Mesendoderm (in vitro differentiated cells): ENCODE measurements at regions not wholly inside any gene's neighbourhood (a gene's known extent, or its start where the extent isn't known, plus 50 kb on each side); places are given as distances from the start of the nearest gene placed in this dataset.

Experiments used
- DNase-seq: peaks from one replicate; pipeline ENCODE4 v3.0.0; 2013
- H2AK5ac ChIP-seq: 2 replicates; pipeline ENCODE4 v1.6.1; 2013; ENCODE audit warnings: low read length, inconsistent platforms
- H2BK120ac ChIP-seq: 2 replicates; pipeline ENCODE4 v1.6.1; 2013; ENCODE audit warnings: low read depth, mild to moderate bottlenecking, low read length, moderate library complexity, mixed read lengths
- H2BK15ac ChIP-seq: replicated peaks from 2 replicates; pipeline ENCODE4 v1.6.1; 2013; ENCODE audit warnings: low read depth, mild to moderate bottlenecking, moderate library complexity
- H2BK5ac ChIP-seq: 2 replicates; pipeline ENCODE4 v1.6.1; 2013; ENCODE audit warnings: low read length, inconsistent platforms
- H3K18ac ChIP-seq: 2 replicates; pipeline ENCODE4 v1.6.1; 2013; ENCODE audit warnings: mild to moderate bottlenecking, low read length, mixed read lengths
- H3K23ac ChIP-seq: one replicate; pipeline ENCODE4 v1.6.1; 2013; ENCODE audit warnings: low read length
- H3K27ac ChIP-seq: 2 replicates; pipeline ENCODE4 v1.5.1; 2013; ENCODE audit warnings: low read depth, mild to moderate bottlenecking, inconsistent platforms, low read length, moderate library complexity
- H3K27me3 ChIP-seq: 2 replicates; pipeline ENCODE4 v1.6.1; 2013; ENCODE audit warnings: low read length, control low read depth, mild to moderate bottlenecking, inconsistent platforms; ENCODE audit not compliant: insufficient read depth, poor library complexity
- H3K36me3 ChIP-seq: 2 replicates; pipeline ENCODE4 v1.6.1; 2013; ENCODE audit warnings: low read length, inconsistent platforms; ENCODE audit not compliant: control insufficient read depth, insufficient read depth
- H3K4ac ChIP-seq: one replicate; pipeline ENCODE4 v1.6.1; 2013; ENCODE audit warnings: low read depth, mild to moderate bottlenecking, low read length, moderate library complexity
- H3K4me1 ChIP-seq: 2 replicates; pipeline ENCODE4 v1.6.1; 2013; ENCODE audit warnings: low read depth, low read length, inconsistent platforms; ENCODE audit not compliant: control insufficient read depth
- H3K4me2 ChIP-seq: 2 replicates; pipeline ENCODE4 v1.6.1; 2013; ENCODE audit warnings: low read length
- H3K4me3 ChIP-seq: 2 replicates; pipeline ENCODE4 v1.5.1; 2013; ENCODE audit warnings: mild to moderate bottlenecking, low read length
- H3K56ac ChIP-seq: one replicate; pipeline ENCODE4 v1.6.1; 2013; ENCODE audit warnings: low read length
- H3K79me1 ChIP-seq: 2 replicates; pipeline ENCODE4 v1.6.1; 2013; ENCODE audit warnings: low read length, inconsistent platforms
- H3K79me2 ChIP-seq: 2 replicates; pipeline ENCODE4 v1.6.1; 2013; ENCODE audit warnings: mild to moderate bottlenecking, low read length; ENCODE audit not compliant: control insufficient read depth, insufficient read depth
- H3K9ac ChIP-seq: 2 replicates; pipeline ENCODE4 v1.6.1; 2013; ENCODE audit warnings: low read length, inconsistent platforms
- H4K5ac ChIP-seq: one replicate; pipeline ENCODE4 v1.6.1; 2013; ENCODE audit warnings: low read length
- H4K8ac ChIP-seq: one replicate; pipeline ENCODE4 v1.6.1; 2013; ENCODE audit warnings: low read depth, mild to moderate bottlenecking, control low read depth, low read length, moderate library complexity
- WGBS: extraction: QIAGEN DNeasy Blood & Tissue Kit; methylation state at CpG from one replicate; pipeline ENCODE4 v1.1.7; 2013; ENCODE audit warnings: low lambda C conversion rate, missing lambda C conversion rate; ENCODE audit not compliant: insufficient coverage; ENCODE audit errors: extremely low coverage; 5-methylcytosine and 5-hydroxymethylcytosine counted together

GRCh38 chr10:129116371-129116770, 350.7 kb upstream of the MGMT start:
- H3K27ac ChIP-seq, result no peak overlapping the region
- no peaks in the 10 kb centered on the region for H3K79me1 ChIP-seq
- H3K79me2 ChIP-seq, result no peaks in the 10 kb centered on the region
- H2BK15ac ChIP-seq, result no peak overlapping the region
- H3K36me3 ChIP-seq, result no peaks in the 10 kb centered on the region
- H4K8ac ChIP-seq, result no peak overlapping the region
- no peak overlapping the region for H2AK5ac ChIP-seq
- no CpG with 5 or more reads among the region's 8 CpGs for WGBS
- H3K56ac ChIP-seq, result no peak overlapping the region
- H4K5ac ChIP-seq, result no peak overlapping the region
- H3K4ac ChIP-seq, result no peak overlapping the region
- no peak overlapping the region for H3K23ac ChIP-seq
- no peak overlapping the region for H3K4me2 ChIP-seq
- no peak for DNase-seq
- H3K18ac ChIP-seq, result no peak overlapping the region
- no peak overlapping the region for H2BK5ac ChIP-seq
- H3K4me3 ChIP-seq, result no peak overlapping the region
- no peak overlapping the region for H2BK120ac ChIP-seq
- no peaks in the 10 kb centered on the region for H3K27me3 ChIP-seq
- H3K4me1 ChIP-seq, result no peaks in the 10 kb centered on the region
- H3K9ac ChIP-seq, result no peak overlapping the region

GRCh38 chr10:129120441-129120840, 346.6 kb upstream of the MGMT start:
- no peak for DNase-seq
- no peak overlapping the region for H3K56ac ChIP-seq
- no peaks in the 10 kb centered on the region for H3K79me2 ChIP-seq
- H3K4me3 ChIP-seq, result no peak overlapping the region
- no peak overlapping the region for H4K8ac ChIP-seq
- WGBS, result no CpG with 5 or more reads among the region's 2 CpGs
- no peaks in the 10 kb centered on the region for H3K36me3 ChIP-seq
- no peak overlapping the region for H3K27ac ChIP-seq
- no peak overlapping the region for H4K5ac ChIP-seq
- no peak overlapping the region for H2AK5ac ChIP-seq
- no peak overlapping the region for H3K4ac ChIP-seq
- H3K79me1 ChIP-seq, result no peaks in the 10 kb centered on the region
- no peak overlapping the region for H3K9ac ChIP-seq
- H3K23ac ChIP-seq, result no peak overlapping the region
- no peak overlapping the region for H3K18ac ChIP-seq
- H3K27me3 ChIP-seq, result no peaks in the 10 kb centered on the region
- H2BK15ac ChIP-seq, result no peak overlapping the region
- no peak overlapping the region for H2BK120ac ChIP-seq
- H3K4me2 ChIP-seq, result no peak overlapping the region
- no peaks in the 10 kb centered on the region for H3K4me1 ChIP-seq
- H2BK5ac ChIP-seq, result no peak overlapping the region

- no peak overlapping the region for H4K8ac ChIP-seq
- no peaks in the 10 kb centered on the region for H3K27me3 ChIP-seq
- H3K4me3 ChIP-seq, result no peak overlapping the region
- no peak overlapping the region for H3K18ac ChIP-seq
- H2AK5ac ChIP-seq, result no peak overlapping the region
- H4K5ac ChIP-seq, result no peak overlapping the region
- no peak overlapping the region for H2BK120ac ChIP-seq
- H3K23ac ChIP-seq, result no peak overlapping the region
- no peak overlapping the region for H3K56ac ChIP-seq
- H2BK15ac ChIP-seq, result no peak overlapping the region
- WGBS, result no CpG with 5 or more reads among the region's 3 CpGs
- no peak overlapping the region for H3K4me2 ChIP-seq
- H2BK5ac ChIP-seq, result no peak overlapping the region
- no peaks in the 10 kb centered on the region for H3K79me1 ChIP-seq
- no peak overlapping the region for H3K9ac ChIP-seq
- no peaks in the 10 kb centered on the region for H3K4me1 ChIP-seq
- H3K36me3 ChIP-seq, result no peaks in the 10 kb centered on the region
- DNase-seq, result no peak
- H3K4ac ChIP-seq, result no peak overlapping the region
- no peaks in the 10 kb centered on the region for H3K79me2 ChIP-seq
- no peak overlapping the region for H3K27ac ChIP-seq
These were observed 344.2 kb upstream of the MGMT start for GRCh38 chr10:129122846-129123245.

DNA sequence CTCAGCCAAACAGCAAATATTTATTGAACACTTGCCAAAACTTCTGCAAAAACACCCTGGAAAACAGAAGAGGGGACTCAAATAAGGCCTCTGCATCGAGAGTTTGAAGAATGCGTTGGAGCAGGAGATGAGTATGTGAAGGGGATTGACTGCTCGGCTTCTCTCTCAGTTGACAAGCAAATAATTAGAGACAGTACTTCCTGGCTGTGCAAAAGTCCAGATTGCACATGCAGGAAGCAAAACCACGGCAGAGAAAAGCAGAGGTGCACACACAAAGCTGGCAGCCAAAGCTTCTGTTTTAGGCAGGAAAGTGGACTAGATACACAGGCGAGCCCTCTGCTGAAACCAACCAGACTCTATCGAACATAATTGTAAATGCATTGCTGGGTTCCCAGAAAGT, 343.6 kb upstream of the MGMT start:
- no peak overlapping the region for H3K18ac ChIP-seq
- no peak overlapping the region for H3K56ac ChIP-seq
- no peaks in the 10 kb centered on the region for H3K79me1 ChIP-seq
- no peak overlapping the region for H3K4me2 ChIP-seq
- H2AK5ac ChIP-seq, result no peak overlapping the region
- H4K8ac ChIP-seq, result no peak overlapping the region
- no peak overlapping the region for H4K5ac ChIP-seq
- H3K79me2 ChIP-seq, result no peaks in the 10 kb centered on the region
- WGBS, result no CpG with 5 or more reads among the region's 6 CpGs
- DNase-seq, result no peak
- no peak overlapping the region for H3K4ac ChIP-seq
- H3K36me3 ChIP-seq, result no peaks in the 10 kb centered on the region
- H3K27ac ChIP-seq, result no peak overlapping the region
- no peak overlapping the region for H2BK5ac ChIP-seq
- no peaks in the 10 kb centered on the region for H3K27me3 ChIP-seq
- no peak overlapping the region for H2BK15ac ChIP-seq
- no peaks in the 10 kb centered on the region for H3K4me1 ChIP-seq
- no peak overlapping the region for H3K9ac ChIP-seq
- no peak overlapping the region for H3K23ac ChIP-seq
- H2BK120ac ChIP-seq, result no peak overlapping the region
- H3K4me3 ChIP-seq, result no peak overlapping the region

DNA sequence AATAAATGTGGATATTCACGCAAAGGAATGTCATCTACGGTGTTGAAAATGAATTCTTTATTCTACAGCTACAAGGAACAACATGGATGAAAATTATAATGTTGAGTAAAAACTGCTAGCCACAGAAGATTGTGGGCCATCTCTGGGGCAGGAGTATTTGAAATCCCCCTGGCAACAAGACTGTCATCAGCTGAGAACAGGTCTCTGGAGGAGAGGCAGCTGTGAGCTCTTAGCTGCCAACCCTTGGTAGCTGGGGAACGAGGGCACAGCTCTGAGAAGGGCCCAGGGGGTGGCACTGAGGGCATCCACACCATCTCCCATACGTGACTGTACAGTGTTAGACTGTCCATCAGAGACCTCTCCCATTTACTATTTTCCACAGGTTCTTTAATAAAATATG, 340.1 kb upstream of the MGMT start:
- H3K9ac ChIP-seq, result no peak overlapping the region
- no peak overlapping the region for H2BK5ac ChIP-seq
- no peak overlapping the region for H3K4me2 ChIP-seq
- H3K27me3 ChIP-seq, result no peaks in the 10 kb centered on the region
- H2BK15ac ChIP-seq, result no peak overlapping the region
- no peaks in the 10 kb centered on the region for H3K4me1 ChIP-seq
- no peak overlapping the region for H2AK5ac ChIP-seq
- no CpG with 5 or more reads among the region's 4 CpGs for WGBS
- H4K8ac ChIP-seq, result no peak overlapping the region
- H3K56ac ChIP-seq, result no peak overlapping the region
- no peak overlapping the region for H4K5ac ChIP-seq
- no peak overlapping the region for H3K4me3 ChIP-seq
- H3K18ac ChIP-seq, result no peak overlapping the region
- H2BK120ac ChIP-seq, result no peak overlapping the region
- H3K79me2 ChIP-seq, result no peaks in the 10 kb centered on the region
- no peak for DNase-seq
- no peaks in the 10 kb centered on the region for H3K79me1 ChIP-seq
- no peak overlapping the region for H3K27ac ChIP-seq
- no peak overlapping the region for H3K23ac ChIP-seq
- no peak overlapping the region for H3K4ac ChIP-seq
- H3K36me3 ChIP-seq, result no peaks in the 10 kb centered on the region

DNA sequence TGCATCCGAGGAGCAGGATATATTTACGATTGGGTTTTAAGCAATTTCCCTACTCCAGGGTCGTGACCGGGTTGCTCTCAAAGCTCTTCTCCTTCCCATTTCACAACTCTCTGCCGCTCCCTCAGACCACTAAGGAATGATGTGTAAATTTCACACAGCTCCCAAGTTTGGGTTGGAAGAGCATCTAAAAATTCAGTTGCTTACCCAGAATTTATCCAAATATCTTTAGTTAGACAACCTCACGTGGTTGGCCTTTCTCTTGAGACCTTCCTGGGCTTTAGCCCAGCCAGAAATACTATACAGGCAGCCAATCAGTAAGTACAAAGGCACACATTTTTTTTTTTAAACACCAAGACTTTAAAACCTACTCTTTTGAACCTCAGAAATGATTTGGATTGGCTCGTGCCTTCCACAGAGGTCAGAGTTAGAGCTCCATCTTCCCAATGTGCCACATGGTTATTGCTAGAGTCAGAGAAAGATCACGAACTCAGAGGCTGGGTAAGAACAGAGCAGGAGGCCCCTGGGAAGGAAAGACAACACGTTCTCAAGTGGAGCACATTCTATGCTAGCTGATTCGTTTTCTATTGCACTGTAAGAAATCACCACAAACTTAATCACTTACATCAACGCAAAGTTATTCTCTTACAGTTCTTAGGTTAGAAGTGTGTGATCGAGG, 335.4 kb upstream of the MGMT start:
- Histone ChIP-seq H3K36me3 (no peaks in the 10 kb centered on the region), H3K4me2 (no peak overlapping the region), H3K27me3 (no peaks in the 10 kb centered on the region), H4K5ac (no peak overlapping the region), H3K18ac (no peak overlapping the region), H3K23ac (no peak overlapping the region), H4K8ac (no peak overlapping the region), H3K79me1 (no peaks in the 10 kb centered on the region), H3K27ac (no peak overlapping the region), H2BK15ac (no peak overlapping the region), H3K4me1 (no peaks in the 10 kb centered on the region), H2BK5ac (no peak overlapping the region), H3K9ac (no peak overlapping the region), H2BK120ac (no peak overlapping the region), H2AK5ac (no peak overlapping the region), H3K79me2 (no peaks in the 10 kb centered on the region), H3K4ac (no peak overlapping the region), H3K4me3 (no peak overlapping the region), H3K56ac (no peak overlapping the region)
- WGBS, result no CpG with 5 or more reads among the region's 12 CpGs
- no peak for DNase-seq
